Fibroblast of pulmonary artery (primary cell): ENCODE measurements at regions not wholly inside any gene's neighbourhood (a gene's known extent, or its start where the extent isn't known, plus 50 kb on each side); places are given as distances from the start of the nearest gene placed in this dataset.

Experiments
- DNase-seq: peaks from one replicate; pipeline ENCODE4 v3.0.0-alpha.2; 2010; ENCODE audit warnings: low read depth
- H3K4me3 ChIP-seq: replicated peaks from 2 replicates; pipeline ENCODE4 v1.5.1; 2011; ENCODE audit warnings: low read depth, mild to moderate bottlenecking, control low read depth, low read length, moderate library complexity
- TF ChIP-seq, protein P1 (sequence below): IDR thresholded peaks from 2 replicates; pipeline ENCODE4 v1.5.1; 2011; ENCODE audit warnings: mild to moderate bottlenecking, control low read depth, low read length, inconsistent platforms; ENCODE audit errors: missing control alignments

DNA sequence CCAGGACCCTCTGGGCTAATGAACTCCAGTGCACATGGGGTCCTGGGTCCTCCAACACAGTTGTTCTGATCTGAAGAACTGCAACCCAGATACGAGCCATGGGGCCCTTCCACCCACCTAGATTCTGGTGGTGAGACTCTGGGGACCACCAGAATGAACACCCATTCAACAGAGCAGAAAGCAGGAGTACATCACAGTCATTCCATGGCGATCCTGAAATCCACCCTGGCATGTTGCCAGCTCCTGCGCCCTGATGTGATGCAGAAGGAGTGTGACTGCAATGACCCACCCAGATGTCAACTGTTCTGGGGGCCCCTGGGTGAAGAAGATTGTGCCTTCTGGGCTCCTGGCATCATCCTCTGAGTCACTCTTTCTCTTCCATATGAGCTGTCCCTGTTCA lies 211.6 kb downstream of the KIF26A start:
- no peak for DNase-seq
- TF ChIP-seq, protein P1, sequence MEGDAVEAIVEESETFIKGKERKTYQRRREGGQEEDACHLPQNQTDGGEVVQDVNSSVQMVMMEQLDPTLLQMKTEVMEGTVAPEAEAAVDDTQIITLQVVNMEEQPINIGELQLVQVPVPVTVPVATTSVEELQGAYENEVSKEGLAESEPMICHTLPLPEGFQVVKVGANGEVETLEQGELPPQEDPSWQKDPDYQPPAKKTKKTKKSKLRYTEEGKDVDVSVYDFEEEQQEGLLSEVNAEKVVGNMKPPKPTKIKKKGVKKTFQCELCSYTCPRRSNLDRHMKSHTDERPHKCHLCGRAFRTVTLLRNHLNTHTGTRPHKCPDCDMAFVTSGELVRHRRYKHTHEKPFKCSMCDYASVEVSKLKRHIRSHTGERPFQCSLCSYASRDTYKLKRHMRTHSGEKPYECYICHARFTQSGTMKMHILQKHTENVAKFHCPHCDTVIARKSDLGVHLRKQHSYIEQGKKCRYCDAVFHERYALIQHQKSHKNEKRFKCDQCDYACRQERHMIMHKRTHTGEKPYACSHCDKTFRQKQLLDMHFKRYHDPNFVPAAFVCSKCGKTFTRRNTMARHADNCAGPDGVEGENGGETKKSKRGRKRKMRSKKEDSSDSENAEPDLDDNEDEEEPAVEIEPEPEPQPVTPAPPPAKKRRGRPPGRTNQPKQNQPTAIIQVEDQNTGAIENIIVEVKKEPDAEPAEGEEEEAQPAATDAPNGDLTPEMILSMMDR = no peak
- no peak overlapping the region for H3K4me3 ChIP-seq

GRCh38 chr14:104350463-104351185 lies 212.2 kb downstream of the KIF26A start:
- DNase-seq = no peak
- TF ChIP-seq, protein P1 = no peak

DNA sequence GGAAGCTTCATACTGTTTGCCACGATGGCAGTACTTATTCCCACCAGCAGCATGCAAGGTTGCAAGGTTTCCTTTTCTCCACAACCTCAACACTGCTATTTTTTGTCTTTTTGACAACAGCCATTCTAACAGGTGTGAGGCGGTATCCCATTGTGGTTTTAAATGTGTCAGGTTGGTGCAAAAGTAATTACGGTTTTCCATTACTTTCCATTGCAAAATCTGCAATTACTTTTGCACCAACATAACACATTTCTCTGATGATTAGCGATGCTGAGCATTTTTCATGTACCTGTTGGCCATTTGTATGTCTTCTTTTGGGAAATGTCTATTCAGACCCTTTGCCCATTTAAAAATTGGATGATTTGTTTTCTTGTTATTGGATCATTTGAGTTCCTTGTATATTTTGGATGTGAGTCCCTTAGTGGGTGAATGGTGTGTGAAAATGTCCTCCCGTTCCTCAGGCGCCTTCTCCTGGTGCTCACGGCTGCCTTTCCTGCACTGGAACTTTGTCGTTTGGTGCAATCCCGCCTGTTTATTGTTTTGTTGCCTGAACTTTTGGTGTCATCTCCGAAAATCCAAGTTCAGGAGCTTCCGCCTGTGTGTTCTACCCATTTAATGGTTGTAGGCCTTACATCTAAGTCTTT lies 213.6 kb downstream of the KIF26A start:
- TF ChIP-seq, protein P1 = no peak
- DNase-seq = no peak
- no peak overlapping the region for H3K4me3 ChIP-seq

More at GRCh38 chr14:104350463-104351185, 212.2 kb downstream of the KIF26A start:
- H3K4me3 ChIP-seq = no peak overlapping the region

- H3K4me3 ChIP-seq = no peak overlapping the region
- DNase-seq = no peak
- TF ChIP-seq, protein P1 = no peak
These were observed 214.3 kb downstream of the KIF26A start for GRCh38 chr14:104352493-104353220.

GRCh38 chr14:104353221-104353920 lies 215.0 kb downstream of the KIF26A start:
- TF ChIP-seq, protein P1 = no peak
- no peak overlapping the region for H3K4me3 ChIP-seq
- DNase-seq = no peak

- no peak for DNase-seq
These were observed 215.7 kb downstream of the KIF26A start for GRCh38 chr14:104353921-104354701.

More at GRCh38 chr14:104353921-104354701, 215.7 kb downstream of the KIF26A start:
- TF ChIP-seq, protein P1 = no peak
- H3K4me3 ChIP-seq = no peak overlapping the region
